Kidney epithelial cell (primary cell): ENCODE measurements at regions not wholly inside any gene's neighbourhood (a gene's known extent, or its start where the extent isn't known, plus 50 kb on each side); places are given as distances from the start of the nearest gene placed in this dataset.

ENCODE experiments used
- DNase-seq: peaks from one replicate; pipeline ENCODE4 v3.0.0-alpha.2; 2010; ENCODE audit warnings: low read depth
- H3K27me3 ChIP-seq: 2 replicates; pipeline ENCODE4 v1.6.0; 2011; ENCODE audit warnings: low read length; ENCODE audit not compliant: control insufficient read depth, insufficient read depth
- H3K36me3 ChIP-seq: 2 replicates; pipeline ENCODE4 v1.5.1; 2011; ENCODE audit warnings: low read length; ENCODE audit not compliant: control insufficient read depth, insufficient read depth
- H3K4me3 ChIP-seq: 2 replicates; pipeline ENCODE4 v1.5.1; 2011; ENCODE audit warnings: low read depth, mild to moderate bottlenecking, control low read depth, low read length
- TF ChIP-seq, protein P1 (sequence below): IDR thresholded peaks from 2 replicates; pipeline ENCODE4 v1.5.1; 2011; ENCODE audit warnings: mild to moderate bottlenecking, moderate library complexity, low read length, control low read depth, inconsistent platforms; ENCODE audit not compliant: insufficient read depth, poor library complexity, severe bottlenecking

DNA sequence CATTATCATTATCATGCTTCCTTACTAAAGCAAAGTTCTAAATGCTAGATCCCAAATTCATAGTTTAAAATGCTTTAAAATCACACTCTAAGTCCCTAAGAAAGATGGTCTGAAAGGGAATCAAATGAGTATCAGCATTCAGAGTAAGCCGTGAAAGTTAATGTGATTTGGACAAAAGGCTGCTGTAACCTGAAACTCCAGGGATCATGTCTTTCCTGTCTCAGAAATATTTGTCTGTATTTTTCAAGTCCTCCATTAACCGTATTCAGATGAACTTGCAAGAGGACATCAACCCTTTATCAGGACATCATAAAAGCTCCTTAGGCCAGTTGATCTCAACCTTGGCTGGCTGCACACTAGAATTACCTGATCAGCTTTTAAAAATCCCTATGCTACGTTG, 324.3 kb upstream of the PKDCC start:
- DNase-seq, result no peak
- no peaks in the 10 kb centered on the region for H3K27me3 ChIP-seq
- TF ChIP-seq, protein P1, sequence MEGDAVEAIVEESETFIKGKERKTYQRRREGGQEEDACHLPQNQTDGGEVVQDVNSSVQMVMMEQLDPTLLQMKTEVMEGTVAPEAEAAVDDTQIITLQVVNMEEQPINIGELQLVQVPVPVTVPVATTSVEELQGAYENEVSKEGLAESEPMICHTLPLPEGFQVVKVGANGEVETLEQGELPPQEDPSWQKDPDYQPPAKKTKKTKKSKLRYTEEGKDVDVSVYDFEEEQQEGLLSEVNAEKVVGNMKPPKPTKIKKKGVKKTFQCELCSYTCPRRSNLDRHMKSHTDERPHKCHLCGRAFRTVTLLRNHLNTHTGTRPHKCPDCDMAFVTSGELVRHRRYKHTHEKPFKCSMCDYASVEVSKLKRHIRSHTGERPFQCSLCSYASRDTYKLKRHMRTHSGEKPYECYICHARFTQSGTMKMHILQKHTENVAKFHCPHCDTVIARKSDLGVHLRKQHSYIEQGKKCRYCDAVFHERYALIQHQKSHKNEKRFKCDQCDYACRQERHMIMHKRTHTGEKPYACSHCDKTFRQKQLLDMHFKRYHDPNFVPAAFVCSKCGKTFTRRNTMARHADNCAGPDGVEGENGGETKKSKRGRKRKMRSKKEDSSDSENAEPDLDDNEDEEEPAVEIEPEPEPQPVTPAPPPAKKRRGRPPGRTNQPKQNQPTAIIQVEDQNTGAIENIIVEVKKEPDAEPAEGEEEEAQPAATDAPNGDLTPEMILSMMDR, result no peak
- no peaks in the 10 kb centered on the region for H3K36me3 ChIP-seq
- no peak overlapping the region for H3K4me3 ChIP-seq

DNA sequence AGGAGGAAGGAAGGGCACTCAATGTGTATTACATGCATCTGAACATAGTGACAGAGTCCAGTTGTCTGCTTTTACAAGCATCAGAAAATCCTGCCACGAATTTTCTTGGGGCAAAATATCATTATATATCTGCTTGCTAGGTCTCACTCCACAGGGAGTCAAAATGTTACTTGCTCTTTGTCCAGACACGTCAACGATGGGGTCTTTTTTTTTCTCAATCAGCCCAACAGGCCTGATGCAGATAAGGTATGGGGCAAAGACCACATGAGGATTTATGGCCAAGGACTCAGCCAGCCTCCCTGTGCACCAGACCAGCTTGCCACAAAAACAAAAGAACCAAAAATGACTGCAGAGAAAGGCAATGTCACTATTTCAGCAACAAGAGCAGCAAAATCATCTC, 323.4 kb upstream of the PKDCC start:
- TF ChIP-seq, protein P1, result no peak
- no peaks in the 10 kb centered on the region for H3K27me3 ChIP-seq
- no peak for DNase-seq
- H3K36me3 ChIP-seq, result no peaks in the 10 kb centered on the region
- no peak overlapping the region for H3K4me3 ChIP-seq

DNA sequence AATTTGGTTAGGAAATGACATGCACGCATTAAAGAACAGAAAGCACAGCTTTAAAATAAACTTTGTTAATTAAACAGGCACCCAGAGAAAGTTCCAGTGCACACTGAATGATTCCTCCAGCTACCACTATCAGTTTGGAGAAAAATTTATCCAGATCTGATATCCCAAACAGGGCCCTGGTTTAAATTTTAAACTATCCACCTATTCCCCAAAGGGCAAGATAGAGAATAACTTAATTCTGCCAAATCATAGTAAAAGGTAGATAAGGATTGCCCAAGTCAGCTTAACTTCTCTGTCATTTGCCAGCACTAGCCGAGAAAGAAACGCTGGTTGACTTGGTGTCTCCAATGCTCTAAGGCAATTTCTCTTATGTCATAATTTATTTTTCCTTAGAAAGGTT, 321.9 kb upstream of the PKDCC start:
- Histone ChIP-seq H3K4me3 (no peak overlapping the region), H3K27me3 (no peaks in the 10 kb centered on the region), H3K36me3 (no peaks in the 10 kb centered on the region)
- TF ChIP-seq, protein P1, result no peak
- DNase-seq, result no peak

DNA sequence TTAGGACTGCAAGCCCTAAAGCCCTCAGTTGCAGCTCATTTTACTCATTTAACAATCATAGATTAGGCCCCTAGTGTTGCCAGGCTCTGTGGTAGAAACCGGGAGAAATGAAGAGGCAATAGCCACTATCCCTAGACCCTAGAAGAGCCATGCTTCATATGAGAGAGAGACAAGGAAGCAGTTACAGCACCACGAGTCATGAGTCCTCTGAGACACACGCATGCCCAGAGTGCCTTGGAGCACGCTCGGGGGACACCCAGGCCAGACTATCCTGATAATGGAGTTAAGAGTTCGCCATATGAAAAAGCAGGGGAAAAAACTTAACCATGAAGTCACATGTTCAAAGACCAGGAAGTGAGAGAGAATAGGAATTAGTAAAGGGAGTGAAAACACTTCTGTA, 321.5 kb upstream of the PKDCC start:
- no peaks in the 10 kb centered on the region for H3K27me3 ChIP-seq
- DNase-seq, result no peak
- H3K4me3 ChIP-seq, result no peak overlapping the region
- no peaks in the 10 kb centered on the region for H3K36me3 ChIP-seq
- TF ChIP-seq, protein P1, result no peak

DNA sequence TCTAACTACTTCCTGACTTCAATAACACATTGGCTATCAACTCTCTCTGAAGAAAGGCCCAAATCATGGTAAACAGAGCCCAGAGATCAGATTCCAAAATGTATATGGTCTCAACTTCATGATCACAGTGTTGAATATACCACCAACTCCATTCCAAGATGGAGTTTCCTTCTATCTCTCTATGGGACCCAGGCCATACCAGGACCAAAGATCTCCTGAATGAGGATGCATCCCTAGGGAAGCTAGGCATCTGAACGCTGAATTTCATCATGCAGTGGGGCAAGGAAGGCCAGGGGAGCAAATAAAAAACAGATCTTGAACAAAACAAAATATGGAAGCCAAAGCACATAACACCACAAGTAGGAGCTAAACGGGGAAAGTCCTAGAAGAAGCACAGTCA, 320.7 kb upstream of the PKDCC start:
- H3K36me3 ChIP-seq, result no peaks in the 10 kb centered on the region
- no peak overlapping the region for H3K4me3 ChIP-seq
- TF ChIP-seq, protein P1, result no peak
- DNase-seq, result no peak
- no peaks in the 10 kb centered on the region for H3K27me3 ChIP-seq

DNA sequence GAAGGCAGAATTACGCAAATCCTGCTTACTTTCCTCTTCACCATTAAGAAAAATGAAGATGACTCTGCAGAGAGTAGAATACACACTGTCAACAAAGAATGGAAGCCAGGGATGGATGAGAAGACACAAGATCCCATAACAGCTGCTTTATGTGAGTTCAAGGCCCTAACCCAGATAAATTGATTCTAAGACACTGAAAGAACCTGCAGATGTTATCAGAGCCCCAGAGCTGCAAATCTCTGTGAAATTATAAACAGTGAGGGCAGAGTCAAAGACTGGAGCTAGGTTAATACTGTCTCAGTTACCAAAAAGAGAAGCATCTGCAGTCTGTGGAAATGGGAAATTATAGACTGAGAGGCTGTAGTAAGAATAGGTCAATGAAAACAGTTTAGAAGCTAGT, 320.1 kb upstream of the PKDCC start:
- DNase-seq, result no peak
- no peaks in the 10 kb centered on the region for H3K27me3 ChIP-seq
- H3K4me3 ChIP-seq, result no peak overlapping the region
- TF ChIP-seq, protein P1, result no peak
- H3K36me3 ChIP-seq, result no peaks in the 10 kb centered on the region
